NCI-H1694 treated with DMSO at 0.1 percent for 48 hours (cell line): ENCODE measurements at regions not wholly inside any gene's neighbourhood (a gene's known extent, or its start where the extent isn't known, plus 50 kb on each side); places are given as distances from the start of the nearest gene placed in this dataset.

Source experiments
- DNase-seq: peaks from one replicate; lab custom pipeline; 2025; lab: John Stamatoyannopoulos, UW

DNA sequence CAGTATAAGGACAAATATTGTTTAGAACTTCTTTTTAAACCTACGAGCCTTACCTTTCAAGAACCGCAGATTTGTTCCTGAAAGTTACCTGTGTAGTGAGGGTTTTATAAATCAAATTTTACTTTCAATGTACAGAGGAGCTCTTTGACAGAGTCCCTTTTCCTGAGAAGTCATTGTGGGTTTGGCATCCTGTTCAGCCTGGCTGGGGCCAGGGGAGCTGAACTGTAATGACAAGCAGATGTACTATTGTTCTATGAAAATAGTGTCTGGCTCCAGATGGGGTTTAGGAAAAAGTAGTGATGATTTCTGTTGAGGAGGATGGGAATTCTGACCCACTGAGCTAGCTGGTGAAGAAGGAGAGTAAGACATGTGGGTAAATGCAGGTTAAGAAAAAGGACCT lies 196.2 kb upstream of the PGRMC2 start:
- no peak for DNase-seq

DNA sequence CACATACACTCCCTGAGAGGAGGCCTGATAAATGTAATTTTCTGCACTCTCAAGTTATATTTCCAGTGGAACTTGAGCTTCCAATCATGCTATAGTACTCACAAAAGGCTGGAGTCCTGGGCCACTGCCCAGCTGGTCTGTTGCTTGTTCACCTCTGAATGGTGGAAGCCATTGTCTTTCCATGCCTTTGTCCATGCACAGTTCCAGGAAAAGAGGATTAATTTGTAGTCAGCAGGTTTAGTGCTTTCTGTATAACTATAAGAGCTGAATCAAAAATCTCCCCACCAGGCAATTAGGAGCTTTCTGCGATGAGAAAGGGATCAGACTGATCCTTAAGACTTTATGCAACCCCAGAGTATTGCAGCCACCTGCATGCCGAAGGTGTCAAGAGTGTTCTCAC lies 195.4 kb upstream of the PGRMC2 start:
- no peak for DNase-seq

DNA sequence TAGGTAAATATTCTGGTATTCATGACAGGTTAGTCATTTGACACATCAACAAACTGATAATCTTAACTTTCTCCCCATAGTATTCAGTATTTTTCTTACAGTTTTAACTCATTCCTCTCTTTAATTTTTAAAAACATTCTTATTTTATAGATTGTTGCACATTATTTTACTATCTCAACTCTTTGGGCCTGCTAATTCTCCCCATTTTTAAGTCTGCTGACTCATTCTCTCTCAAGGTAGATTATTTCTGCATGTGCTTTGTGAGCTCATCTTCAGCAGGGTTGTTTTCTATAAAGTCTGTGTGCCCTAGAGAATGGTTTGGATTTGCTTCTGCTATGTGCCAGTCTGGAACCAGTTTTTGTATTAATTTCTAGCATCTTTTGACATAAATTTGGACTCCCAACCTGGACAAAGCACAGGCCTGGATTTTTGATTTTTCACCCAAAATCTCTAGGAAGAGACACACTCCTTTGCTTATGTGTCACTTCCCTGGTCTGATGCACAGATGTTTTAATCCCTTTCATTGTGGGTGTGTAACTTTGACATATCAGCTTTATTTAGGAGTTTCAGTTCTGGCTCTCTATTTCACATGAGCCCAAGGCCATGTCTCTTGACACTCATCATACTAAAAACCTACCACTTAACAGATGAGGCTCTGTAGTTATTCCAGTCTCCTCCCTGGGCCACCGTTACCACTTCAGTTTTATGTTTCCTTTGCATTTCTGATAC lies 194.3 kb upstream of the PGRMC2 start:
- DNase-seq, result no peak

DNA sequence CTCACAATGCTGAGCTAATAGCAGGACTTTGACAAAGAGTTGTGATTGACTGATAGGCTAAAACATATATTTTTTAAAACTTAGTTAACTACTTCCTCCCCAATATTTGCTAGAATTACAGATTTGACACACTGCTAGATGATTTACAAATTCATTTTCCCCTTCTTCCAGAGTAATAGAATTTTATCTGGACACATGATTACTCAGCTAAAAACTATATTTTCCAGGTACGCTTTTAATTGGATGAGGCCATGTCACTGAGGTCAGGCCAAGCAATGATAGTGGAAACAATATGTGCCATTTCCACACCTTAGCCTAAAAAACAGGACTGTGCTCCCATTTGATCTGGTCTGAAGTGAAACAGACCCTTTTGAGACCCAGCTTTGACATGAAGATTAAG lies 193.3 kb upstream of the PGRMC2 start:
- no peak for DNase-seq

DNA sequence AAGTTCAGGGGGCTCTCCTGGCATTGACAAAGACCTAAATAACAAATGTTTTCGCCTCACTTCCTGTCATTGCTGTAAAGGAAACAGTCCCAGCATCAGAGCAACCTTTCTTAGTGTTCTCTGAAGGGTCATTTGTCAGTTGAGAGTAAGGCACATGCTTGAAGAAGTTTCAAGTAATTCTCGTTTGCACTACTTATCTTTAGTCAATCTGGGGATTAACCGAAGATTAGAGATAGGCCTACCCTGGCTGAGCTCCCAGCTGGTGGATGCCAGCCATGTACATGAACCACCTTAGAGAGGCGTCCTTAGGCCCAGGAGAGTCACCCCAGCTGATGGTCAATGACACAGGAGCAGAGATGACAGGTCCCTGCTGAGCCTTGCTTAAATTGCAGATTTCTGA lies 189.9 kb upstream of the PGRMC2 start:
- no peak for DNase-seq

DNA sequence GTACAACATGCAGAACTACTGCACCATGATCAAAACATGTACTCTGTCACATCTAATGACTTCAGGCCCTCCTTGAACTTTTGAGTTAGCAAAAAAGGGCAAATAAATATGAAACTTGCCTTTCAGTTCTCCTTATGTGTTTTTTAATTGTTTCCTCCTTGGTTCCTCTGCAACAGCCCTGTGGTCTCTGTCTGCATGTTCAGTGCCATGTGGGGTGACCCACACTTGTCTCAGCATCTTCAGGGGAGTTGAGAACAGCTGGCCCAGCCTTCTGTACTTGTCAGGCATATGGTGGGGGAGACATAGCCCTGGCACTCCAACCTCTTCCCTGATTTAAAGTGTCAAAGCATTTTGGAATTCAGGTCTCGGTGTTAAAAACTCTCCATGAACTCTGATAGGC lies 188.0 kb upstream of the PGRMC2 start:
- no peak for DNase-seq

DNA sequence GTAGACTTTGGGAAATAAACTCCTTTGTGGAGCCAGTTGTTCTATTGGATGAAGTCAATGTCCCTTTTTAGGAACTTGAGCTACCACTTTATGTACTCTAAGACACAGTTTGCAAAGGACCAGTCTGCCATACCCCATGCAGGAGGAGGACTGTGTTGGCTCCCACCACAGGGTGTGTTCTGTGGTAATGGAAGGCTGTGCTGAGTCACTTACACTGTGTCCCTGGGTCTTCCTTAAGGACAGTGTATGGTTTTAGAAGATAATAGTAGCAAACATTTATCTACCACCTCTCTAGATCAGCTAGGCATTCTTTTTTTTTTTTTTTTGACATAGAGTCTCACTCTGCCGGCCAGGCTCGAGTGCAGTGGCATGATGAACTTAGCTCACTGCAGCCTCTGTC lies 184.0 kb upstream of the PGRMC2 start:
- DNase-seq, result no peak

DNA sequence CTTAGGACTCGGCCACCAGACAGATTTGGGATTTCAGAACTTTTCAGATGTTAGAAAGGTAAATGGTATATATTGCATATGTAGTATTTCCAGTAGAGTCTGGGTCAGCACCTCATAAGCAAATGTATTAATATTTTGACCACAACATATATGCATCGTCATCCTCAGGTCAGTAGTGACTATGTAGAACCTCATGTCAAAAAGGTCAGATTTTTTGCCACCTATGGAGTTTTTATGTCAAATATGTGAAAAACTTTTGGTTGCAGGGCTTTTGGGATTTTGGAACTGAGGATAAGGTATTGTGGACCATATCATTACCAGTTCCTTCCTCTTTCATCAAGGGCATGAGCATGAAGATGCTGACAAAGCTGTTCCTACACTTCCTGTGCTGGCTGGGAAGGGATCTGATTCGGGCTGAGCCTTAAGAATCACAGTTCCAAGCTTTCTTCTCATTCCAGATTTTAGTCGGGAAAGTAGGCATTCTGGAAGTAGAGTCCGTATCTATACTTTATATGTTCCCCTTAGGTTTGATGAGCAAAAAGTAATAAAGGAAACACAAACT lies 183.0 kb upstream of the PGRMC2 start:
- DNase-seq, result no peak

DNA sequence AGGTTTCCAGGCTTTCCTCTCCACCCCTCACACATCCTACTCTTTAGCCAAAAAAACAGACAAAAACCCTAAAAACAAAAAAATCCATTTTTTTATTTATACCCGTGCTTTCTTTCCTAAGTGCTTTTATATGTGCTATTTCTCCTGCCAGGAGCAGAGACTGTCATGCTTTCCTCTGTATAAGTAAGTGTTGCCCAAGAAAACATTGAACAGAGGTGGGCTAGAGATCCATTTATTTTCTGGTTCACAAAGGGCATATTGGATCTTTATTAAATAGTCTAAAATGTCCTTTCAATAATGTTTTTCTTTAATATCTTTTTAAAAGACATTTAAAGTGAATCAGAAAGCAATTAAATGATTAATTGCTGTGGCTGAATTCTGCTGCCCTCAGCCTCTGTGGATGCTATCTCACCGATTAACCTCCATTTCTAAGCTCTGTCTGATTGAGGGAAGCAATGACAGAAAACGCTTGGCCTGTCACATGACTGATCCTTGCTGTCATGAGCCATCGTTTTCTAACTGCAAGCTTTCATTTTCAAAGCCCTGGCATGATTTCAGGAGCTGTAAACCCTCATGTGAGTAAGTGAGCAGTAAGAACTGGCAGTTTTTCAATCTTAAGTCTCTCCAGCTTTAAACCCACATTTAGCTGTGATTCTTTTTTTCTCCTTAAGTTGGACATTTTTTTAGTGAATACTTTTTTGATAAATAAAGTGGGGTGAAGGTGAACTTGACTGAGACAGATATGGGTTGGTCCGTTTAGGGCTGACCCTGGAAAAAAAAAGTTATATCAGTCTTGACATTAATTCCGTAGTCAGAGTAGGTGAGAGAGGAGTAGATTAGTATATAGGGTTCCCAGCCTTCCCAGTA lies 180.7 kb upstream of the PGRMC2 start:
- DNase-seq, result no peak

DNA sequence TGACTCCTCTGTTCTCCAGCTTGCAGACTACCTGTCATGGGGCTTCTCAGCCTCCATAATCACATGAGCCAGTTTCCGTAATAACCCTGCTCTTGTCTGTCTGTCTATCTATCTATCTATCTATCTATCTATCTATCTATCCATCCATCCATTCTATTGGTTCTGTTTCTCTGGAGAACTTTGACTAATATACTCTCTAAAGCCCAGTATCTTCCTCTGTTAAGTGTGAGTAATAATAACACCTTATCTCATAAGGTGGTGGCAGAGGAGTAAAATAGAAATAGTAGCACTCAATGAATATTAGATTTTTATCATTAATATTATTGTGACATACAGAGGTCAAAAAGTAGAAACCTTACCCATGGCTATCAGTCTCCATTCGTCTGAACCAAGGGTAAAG lies 177.9 kb upstream of the PGRMC2 start:
- no peak for DNase-seq

DNA sequence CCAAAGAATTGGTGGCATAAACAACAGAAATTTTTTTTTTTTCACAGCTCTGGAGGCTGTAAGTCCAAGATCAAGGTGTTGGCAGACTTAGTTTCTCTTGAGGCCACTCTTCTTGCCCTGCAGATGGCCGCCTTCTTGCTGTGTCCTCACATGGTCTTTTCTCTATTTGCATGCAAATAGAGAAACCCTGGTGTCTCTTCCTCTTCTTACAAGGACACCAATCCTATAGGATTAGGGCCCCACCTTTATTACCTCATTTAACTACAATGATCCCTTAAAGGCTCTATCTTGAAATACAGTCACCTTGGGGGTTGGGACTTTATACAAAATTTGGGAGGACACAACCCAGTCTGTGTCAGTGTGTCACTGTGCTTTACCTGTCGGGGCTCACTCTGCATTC lies 175.4 kb upstream of the PGRMC2 start:
- DNase-seq, result no peak

DNA sequence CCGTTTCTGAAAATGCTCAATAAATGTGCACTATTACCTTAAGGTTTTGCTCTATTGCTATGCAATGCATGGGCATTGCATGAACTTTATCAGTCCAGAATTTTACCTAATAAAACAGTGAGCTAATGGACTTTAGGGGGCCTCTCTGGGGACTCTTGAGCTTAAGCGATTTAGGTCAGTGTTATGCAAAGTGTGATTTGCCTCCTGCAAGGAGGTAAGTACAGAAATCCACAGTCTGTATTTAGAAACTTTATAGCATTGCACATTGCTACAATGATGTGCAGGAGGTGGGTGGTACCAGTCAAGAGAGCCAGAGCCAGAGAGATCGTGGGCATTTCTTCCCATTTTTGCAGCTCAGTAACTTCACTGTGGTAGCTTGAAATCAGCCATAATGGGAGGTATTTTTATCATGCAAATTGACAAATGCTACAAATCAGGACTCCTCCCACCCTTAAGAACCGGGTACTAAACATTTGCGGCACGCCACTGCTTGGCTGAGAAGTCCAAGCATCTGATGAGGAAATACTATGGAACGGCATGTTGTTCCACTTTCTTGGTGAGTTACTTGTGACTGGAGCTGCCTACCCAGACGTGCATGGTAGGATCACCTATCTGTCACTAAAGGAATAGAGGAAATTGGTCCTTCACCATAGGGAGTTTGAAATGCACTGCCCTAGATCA lies 174.6 kb upstream of the PGRMC2 start:
- no peak for DNase-seq

DNA sequence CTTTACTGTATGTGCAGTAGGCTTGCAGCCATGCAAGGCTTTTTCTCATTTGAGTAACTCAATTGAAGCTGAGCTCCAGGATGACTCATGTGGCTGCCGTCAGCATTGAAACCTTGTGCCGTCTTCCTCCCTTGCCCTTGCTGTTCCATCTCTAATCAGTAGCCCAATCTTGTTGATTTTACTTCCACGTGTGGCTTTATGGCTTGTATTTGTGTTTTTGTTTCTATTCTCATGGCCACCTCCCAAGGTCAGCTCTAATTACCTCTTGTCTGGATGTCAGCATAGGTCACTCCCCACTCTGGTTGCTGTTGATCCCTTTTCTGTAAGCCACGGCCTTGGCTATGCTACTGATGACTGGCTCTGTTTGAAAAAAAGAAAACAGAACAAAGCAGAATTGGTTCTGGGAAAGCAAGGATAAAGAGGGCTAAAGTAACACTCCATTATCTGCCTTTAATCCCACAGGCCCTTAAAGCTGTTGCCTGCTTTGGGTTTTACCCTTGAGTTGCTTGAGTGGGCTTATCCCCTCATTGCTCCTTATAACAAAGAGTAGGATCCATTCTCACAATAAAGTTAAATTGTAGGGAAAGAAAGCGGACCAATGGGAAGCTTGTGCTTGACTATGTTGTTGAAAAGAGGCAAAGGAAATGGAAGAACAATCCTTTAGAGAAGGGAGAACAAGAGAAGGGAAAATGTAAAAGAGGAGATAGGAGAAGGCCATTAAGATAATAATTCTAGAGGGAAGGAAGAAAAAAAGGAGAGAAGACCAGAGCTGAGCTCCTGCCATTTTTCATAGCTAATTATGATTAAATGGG lies 173.9 kb upstream of the PGRMC2 start:
- no peak for DNase-seq

DNA sequence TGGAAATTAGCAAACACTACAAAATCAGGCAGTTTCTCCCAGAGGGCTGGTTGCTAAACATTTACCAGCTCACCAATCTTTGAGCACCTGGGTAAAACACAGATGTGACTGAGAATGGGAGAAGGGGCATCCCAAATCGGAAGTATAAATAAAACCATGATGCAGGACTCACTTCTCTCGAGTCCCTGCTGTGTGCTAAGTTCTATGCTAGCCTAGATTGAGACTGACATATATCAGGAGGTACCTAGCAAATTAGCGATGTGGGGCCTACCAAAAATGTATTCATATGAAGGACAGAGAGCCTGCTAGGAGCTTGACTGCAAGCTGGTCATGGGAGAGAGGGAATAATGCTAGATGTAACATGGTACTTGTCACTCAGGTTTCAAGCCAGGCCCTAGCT lies 171.9 kb upstream of the PGRMC2 start:
- no peak for DNase-seq

DNA sequence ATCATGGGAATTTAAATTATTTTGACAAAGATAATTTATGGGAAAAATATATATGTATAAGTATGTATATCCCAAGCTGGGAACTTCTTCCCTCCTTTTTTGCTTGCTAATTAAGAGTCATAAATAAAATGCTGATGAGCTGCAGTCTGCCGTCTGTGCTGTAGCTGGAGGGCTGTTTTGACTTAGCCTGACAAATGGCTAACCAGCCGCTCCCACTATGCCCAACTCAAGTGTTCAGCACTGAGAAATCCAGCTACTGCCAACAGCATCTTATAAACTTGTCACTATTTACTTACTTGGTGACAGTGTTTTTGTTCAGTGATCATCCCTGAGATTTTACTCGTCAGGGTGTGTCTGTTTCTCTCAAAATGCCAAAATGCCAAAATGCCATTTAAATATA lies 171.2 kb upstream of the PGRMC2 start:
- DNase-seq, result no peak

DNA sequence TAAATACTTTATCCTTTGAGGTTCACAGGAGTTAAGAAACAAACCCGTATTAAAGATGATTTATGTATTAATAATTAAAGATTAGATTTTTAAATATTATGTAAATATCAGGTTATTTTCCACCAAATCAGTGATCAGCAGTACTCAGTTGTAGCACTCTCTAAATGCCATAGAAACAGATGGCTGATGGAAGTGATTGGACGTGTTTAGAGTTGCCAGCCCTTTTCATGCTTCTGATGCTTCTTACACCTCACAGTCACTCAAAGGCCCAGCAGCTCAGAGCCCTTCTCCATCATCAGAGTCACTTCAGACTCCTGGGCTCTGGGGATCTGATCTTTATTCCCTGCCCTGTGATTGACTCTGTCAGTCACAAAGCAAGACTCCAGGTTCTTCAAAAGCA lies 170.1 kb upstream of the PGRMC2 start:
- DNase-seq, result peak; percentile 10

DNA sequence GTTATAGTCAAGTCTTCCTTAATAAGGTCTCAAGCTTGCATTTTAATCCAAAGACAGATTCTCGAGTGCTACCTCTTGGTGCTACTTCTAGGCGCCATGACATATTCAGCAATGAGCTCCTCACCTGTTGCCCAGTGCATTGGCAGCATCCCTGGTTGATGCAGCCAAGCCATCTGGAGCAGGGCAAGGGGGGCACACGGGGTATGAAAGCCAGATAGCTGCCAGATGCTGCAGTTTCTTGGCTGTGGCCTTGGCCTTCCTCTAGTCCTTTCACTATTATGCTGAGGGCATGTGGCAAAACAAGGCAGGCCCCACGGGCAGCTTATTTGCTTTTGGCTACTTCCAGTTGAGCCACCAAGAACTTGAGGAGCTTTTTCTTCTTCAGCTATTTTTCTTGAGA lies 168.6 kb upstream of the PGRMC2 start:
- peak; percentile 70 for DNase-seq

DNA sequence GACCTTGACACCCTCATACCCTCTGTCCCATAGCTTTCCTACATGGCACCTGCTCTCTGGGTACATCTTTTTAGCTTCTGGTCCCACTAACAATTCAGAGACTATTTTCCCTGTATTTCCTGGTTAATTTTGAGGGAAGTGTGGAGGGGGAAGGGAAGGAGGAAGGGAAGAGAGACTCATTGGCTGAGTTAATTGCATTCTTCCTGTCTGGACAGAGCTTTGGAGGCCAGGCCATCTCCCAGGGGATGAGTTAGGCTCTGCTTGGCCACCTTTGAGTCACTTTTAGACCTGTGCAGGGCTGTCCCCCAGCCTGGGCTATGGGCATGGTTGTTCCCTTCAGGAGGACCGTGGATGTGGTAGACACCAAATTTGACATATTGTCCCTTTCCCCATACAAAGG lies 167.9 kb upstream of the PGRMC2 start:
- DNase-seq, result no peak

DNA sequence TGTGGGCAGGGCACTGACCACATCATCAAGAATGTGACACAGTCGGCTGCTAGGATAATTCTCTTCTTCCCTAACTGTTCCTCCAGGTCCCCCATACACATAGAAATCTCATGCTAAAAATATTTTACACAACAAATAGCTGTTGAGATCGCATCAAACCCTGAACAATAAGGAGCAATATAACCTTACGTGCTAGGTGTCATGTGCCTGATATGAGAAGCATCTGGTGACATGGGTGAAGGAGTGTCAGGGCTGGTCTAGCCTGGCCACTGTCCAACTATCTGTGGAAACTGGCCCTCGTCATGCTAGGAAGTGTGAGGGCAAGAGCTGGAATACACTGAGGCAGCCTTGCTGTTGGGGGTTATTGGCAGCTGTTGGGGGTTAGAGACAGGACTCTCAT lies 167.3 kb upstream of the PGRMC2 start:
- no peak for DNase-seq

DNA sequence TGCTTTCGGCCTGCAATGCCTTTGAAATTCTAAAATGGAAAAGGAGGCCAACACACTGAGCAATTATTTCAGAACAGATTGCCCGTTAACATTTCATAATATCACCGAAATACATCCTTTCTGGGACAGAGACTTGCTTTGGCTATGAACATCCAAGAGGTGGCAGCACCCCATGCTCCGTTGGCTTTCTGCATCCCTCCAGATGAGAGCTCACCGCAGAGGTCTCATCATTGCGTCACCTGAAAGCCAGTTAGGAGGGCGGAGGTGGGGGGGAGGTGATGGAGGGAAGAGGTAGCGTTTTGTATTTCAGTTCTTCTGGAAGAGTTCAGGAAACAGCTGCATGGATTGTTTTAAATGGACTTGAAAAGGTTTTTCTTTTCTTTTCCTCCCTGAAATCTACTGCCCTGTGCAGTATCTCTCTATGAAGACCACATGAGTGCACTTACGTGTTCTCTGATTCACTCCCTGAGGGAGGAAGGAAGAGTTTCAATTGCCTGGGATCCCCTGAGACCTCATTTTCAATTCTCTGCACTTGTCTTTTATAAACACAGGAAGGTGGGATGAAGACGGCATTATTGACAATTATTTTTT lies 166.8 kb upstream of the PGRMC2 start:
- peak; percentile 89 for DNase-seq

DNA sequence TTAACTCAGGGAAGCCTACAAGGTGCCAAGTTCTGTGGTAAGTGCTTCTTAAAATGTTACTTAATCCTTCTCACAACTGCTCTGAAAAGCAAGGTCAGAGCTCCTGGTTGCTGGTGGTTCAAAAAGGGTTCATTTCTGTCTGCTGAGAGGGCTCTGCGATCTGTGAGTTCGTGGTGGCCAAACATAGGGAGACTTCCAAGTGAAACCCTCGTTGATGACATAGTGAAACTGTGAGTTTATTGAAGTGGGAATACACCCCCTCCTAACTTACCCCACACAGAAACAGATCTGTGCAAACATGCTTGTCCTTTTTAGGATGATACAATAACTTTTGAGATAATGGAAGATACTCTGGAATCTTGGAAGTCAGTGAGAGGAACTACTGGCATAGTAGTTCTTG lies 164.8 kb upstream of the PGRMC2 start:
- DNase-seq, result no peak
